ENCODE measurements at regions not wholly inside any gene's neighbourhood (a gene's known extent, or its start where the extent isn't known, plus 50 kb on each side); places are given as distances from the start of the nearest gene placed in this dataset.

DNA sequence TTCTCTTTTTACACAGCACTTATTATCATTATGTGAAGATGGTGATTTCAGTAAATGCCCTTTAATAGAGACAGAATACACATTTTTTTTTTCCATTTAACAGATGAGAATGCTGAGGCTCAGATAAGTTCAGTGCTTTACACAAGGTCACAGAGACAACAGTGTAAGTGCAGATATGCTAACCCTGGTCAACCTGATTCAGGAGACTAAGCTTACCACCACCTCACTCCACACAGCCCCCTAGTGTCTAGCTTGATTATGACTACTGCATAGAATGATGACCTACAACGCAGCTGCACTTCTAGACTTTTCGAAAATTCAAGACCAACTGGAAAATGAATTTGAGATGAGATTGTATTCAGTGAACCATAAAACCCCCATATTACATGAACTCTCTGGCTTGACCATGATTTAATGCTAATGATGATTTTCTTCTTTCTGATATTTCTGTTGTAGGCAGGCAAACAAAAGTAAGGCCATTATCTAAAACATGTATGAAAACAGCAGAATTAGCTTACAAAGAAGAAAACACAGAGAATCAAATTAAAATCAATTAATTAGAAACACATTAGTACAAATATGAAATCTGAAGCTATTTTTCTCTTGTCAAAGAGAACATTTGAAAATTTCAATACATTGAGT lies 212.1 kb upstream of the PHACTR1 start:
- DNase-seq (ENCODE audit: low read depth in 4 of 4, low spot score in 3 of 4): no peak

DNA sequence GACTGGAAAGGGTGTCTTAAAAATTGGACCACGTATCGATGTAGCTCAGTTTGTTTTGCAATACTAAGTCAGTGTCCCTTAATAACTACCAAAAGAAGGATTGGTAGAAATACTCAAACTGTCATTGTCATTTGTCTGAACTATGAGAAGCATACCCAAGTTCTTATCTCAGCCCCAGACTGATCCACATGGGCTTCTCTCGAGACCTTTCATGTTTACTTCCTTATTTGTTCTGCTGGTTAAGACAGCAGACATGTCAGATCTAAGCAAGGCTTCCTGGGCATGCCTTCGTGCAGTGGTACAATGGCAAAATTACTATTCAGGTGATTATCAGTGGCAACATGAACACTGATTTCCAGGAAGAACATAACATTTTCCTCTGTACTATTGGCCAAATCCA lies 211.1 kb upstream of the PHACTR1 start:
- DNase-seq (ENCODE audit: low read depth in 4 of 4, low spot score in 3 of 4): no peak

DNA sequence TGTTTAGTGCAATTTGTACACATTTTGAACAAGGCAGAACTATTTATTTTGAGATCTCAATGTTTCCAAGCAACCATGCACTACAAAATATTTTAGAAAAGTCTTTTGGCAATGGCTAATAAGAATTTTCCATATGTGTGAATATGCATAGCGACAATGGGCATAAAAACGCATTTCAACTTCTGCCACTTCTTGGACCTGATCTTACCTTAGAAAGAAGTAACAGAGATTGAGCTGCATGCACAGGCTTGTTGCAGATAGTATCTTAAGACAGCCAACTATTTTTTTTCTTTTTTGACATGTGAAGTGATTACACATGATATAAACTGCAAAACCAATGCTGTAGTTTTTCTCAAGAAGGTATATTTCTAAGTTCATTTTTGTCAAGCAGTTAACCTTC lies 210.4 kb upstream of the PHACTR1 start:
- no peak for DNase-seq (ENCODE audit: low read depth in 4 of 4, low spot score in 3 of 4)

DNA sequence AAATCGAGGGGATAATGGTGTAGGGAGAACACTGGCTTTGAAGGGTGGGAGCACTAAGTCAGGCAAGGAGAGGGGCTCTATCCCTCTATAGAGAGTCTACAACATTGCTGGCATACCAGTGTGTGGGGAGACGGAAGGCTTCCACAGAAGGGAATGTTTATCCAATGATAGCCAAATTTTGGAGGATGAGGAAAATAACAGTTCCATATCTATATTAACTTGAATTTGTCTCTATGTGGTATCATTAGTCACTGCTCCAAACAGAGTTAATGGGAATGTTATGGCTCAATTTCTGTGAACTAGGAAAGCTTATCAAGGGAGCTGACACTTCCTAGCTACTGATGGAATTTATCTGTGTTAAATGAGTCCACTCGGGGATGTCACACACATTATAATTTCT lies 208.9 kb upstream of the PHACTR1 start:
- DNase-seq (ENCODE audit: low read depth in 4 of 4, low spot score in 3 of 4): no peak

DNA sequence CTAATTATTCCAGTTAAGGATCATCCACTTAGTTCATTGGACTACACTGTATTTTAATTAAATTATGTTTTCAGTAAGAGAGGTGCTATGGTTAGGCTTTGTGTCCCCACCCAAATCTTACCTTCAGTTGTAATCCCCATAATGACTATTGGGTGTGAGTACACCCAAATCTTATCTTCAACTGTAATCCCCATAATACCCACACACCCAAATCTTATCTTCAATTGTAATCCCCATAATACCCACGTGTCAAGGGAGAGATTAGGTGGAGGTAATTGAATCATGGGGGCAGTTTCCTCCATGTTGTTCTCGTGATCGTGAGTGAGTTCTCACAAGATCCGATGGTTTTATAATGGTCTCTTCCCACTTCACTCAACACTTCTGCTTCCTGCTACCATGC lies 208.0 kb upstream of the PHACTR1 start:
- DNase-seq (ENCODE audit: low read depth in 4 of 4, low spot score in 3 of 4): no peak

DNA sequence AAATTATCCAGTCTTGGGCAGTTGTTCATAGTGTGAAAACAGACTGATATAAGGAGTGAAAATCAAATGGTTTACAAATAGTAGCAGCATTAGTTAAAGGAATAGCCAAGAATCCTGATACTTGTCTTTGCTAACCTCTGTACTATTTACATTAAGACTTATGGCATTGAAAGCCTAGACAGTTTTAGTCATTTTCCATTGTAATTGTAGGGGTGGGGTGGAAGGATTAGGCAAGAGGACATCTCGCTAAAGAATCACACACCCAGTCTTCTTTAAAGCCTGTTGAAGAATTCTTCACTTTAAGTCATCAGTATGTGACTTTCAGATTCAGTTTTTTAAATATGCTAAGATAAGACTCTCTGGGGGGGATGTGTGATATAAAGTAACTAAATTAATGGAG lies 207.5 kb upstream of the PHACTR1 start:
- DNase-seq (ENCODE audit: low read depth in 4 of 4, low spot score in 3 of 4): no peak

DNA sequence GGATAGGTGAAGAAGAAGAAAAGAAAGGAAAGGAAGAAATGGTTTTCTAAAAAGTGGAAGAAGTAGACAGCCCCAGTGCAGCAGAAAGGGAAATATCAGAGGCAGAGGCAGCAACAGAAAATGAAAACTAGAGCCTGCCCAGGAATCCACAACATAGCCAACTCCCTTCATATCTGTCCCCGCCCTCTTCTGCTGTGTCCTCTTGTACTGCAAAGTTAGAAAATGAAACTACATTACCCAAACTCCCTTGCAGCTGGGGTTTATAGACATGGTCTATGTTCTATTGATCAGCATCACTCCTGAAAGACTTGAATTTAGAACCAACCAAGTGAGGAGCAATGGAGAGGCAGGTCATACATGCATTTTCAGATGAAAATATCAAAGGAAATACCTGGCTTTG lies 200.5 kb upstream of the PHACTR1 start:
- no peak for DNase-seq (ENCODE audit: low read depth in 4 of 4, low spot score in 3 of 4)

DNA sequence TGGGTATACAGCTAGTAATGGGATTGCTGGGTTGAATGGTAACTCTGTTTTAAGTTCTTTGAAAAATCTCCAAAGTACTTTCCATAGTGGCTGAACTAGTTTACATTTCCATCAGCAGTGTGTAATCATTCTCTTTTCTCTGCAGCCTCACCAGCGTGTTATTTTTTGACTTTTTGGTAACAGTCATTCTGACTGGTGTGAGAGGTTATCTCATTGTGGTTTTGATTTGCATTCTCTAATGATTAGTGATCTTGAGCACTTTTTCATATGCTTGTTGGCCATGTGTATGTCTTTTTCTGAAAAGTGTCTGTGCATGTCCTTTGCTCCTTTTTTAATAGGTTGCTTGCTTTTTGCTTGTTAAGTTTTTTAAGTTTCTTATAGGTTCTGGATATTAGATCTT lies 194.2 kb upstream of the PHACTR1 start:
- DNase-seq (ENCODE audit: low read depth in 4 of 4, low spot score in 3 of 4): no peak

DNA sequence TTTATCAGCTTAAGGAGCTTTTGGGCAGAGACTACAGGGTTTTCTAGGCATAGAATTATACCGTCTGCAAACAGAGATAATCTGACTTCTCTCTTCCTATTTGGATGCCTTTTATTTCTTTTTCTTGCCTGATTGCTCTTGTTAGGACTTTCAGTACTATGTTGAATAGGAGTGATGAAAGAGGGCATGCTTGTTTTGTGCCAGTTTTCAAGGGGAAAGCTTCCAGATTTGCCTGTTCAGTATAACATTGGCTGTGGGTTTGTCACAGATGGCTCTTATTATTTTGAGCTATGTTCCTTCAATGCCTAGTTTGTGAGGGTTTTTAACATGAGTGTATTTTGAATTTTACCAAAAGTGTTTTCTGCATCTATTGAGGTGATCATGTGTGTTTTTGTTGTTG lies 192.8 kb upstream of the PHACTR1 start:
- no peak for DNase-seq (ENCODE audit: low read depth in 4 of 4, low spot score in 3 of 4)

DNA sequence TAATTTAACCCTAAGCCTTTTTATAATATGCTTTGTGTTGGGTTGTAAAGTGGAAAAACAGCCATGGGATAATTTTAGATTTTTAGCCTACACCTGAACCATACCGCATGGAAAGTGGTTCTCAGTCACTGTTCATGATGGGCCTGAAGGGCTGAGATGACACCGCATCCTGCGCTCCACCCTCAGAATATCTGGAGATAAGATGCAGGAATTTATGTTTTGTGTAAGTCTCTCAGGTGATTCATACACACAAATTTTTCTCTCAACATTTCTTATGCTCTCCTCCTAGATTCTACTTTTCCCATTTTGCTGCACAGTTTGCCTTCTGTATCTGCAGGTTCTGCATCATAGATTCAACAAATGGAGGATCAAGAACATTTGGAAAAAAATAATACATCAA lies 191.3 kb upstream of the PHACTR1 start:
- DNase-seq (ENCODE audit: low read depth in 4 of 4, low spot score in 3 of 4): no peak

DNA sequence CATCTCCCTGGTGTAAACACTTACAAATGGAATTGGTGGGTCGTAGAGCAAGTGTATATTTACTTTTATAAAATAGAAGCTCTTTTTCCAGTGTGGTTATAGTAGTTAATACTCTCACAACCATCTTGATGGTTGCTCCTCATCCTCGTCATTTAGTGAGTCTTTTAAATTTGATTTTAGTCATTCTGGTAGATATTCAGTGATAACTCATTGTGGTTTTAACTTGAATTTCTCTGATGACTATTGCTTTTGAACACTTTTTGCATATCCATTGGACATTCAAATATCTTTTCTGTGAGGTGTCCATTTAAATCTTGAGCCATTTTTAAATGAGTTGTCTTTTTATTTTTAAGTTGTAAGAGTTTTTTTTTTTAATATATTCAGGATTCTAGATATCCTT lies 189.2 kb upstream of the PHACTR1 start:
- no peak for DNase-seq (ENCODE audit: low read depth in 4 of 4, low spot score in 3 of 4)

DNA sequence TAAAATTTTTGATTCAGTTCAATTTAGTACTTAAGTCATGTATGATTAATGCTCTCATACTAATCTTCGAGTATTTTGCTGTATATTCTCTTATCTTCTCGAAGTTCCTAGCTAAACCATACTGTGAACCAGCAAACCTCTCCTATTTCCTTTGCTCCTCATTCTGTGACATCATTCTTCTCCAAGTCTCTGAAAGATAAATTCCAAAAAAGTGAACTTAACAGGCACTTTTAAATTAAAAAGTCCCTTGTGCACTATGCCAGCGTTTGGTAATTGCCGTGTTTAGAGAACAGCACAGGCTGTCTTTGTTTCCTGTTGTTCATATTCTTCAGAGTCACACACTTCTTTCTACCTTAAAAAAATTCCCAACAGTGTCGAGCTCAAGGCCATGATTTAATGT lies 188.4 kb upstream of the PHACTR1 start:
- DNase-seq (ENCODE audit: low read depth in 4 of 4, low spot score in 3 of 4): no peak

DNA sequence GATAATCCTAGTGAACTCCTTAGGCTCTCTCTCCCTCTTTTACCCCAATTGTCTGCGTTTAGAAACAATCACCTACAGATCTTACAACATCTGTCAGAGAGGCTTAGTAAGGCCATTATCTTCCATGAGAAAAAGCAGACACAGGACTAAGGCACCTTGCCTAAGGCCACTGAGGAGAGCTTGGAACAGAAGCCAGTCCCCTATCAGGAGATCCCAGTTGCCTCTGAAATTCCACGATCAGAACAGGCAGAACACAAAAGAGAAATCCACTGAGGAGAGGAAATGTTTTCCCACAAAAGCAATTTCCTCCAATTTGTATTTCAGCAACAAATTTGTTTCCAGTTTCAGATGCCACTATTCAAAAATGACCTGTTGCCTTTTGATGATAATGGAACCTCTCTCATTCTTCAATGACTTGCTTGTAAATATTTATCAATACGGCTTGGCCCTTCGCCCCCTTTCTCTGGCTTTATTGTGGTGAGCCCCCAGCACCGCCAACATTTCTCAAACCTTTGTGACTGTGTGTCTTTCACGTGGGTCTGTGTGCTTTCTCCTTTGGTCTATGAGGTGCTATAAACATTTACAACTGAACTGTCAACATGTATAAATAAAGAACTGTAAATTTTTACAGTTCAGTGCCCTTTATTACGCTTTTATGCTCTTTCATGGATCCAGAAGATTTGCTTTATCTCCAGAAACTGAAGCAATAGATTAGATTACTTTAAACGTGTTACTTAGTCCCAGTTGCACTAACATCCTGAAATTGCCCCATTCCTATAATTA lies 187.8 kb upstream of the PHACTR1 start:
- no peak for DNase-seq (ENCODE audit: low read depth in 4 of 4, low spot score in 3 of 4)

DNA sequence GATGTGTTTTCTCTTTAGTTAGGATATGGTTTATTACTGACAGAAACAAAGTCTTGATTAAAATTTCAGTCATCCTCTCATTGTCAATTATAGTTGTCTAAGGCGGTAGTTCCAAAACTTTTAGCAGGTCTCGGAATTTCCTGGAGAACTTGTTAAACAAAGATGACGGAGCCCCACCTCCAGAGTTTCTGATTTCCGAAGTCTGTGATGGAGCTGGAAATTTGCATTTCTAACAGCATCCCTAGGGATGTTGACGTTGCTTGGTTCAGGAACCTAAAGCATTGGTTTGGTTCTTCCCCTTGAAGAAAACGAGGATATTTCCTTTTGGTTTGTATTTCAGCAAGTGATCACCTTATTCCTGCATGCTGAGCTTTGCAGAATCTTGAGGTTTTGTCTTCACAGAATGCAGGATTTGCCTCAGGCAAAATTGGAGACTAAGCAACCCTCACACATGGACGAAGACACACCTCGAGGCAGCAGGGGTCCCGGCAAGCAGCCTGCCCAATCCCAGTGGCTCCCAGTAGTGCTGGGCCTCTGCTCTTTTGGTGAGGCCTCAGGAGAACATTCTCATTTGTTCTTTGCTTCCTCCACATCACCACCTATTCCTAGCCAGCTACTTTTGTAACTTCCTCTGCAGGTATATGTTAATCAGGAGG lies 187.1 kb upstream of the PHACTR1 start:
- DNase-seq (ENCODE audit: low read depth in 4 of 4, low spot score in 3 of 4): no peak

DNA sequence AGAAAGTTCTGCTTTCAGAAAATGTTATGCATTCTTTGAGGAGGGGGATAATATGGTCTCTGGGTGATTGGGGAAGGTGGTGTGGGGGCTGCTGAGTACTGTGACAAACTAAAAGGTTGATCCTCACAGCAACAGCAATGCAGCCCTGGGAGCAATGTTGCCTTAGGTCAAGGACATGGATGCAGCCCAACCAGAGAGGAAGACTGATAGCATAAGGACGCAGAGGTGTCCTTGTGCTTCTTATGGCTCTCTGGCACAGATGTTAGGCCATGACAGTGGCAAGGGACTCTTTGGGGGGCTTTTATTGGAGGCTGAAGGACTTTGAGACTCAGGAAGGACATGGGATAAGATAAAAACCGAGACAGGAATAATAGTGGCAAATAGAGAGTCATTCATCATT lies 186.2 kb upstream of the PHACTR1 start:
- no peak for DNase-seq (ENCODE audit: low read depth in 4 of 4, low spot score in 3 of 4)

DNA sequence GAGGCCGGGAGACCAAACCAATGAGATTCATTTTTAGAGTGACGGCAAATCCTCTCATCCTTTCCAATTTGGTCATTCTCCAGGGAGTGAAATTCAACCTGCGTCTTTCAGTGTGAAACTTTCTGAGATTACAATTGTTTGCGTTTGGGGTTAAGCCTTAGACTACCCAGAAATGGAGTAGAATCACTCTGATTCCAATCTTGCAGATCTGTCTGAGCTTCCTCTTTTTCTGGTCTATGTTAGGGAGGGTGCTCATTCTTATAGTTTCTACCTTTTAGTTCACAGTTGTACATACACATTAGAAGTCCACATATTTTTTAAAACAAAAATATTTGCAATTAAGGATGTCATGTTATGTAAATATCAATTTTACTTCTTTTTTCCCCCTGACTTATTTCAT lies 183.0 kb upstream of the PHACTR1 start:
- no peak for DNase-seq (ENCODE audit: low read depth in 4 of 4, low spot score in 3 of 4)

DNA sequence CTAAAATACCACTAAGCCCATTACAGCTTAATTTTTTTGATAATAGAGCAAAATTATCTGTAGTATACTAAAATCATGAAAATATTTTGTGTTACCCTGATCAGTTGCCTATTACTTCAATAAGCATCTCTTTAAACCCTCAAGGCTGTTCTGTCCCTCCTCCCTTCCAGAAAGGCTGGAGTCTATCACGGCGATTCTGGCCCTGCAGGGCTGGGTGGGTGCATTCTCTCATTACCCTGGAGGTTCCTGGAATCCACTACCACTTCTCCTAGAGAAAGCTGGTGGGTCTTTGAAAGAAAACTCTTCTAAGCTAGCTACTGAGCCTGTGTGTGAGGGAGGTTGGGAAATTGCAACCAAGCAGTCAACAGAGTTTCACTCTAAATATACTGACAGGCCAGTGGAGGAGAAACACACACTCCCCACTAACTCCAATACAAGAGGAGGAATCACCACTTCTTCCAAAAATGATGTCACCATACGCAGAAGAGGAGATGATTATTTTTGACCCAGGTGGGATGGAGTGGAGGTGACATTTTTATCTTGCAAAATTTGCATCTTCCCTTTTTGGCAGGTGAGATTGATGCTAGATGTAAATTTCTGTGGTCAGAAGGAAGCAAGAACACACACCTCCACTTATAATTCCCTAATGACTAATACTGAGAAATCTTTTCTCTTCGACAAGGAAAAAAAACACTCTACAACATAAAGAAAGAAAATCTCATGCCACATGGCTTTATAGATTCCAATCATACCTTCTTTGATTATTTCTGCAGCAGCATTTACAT lies 182.3 kb upstream of the PHACTR1 start:
- DNase-seq (ENCODE audit: low read depth in 4 of 4, low spot score in 3 of 4): no peak

DNA sequence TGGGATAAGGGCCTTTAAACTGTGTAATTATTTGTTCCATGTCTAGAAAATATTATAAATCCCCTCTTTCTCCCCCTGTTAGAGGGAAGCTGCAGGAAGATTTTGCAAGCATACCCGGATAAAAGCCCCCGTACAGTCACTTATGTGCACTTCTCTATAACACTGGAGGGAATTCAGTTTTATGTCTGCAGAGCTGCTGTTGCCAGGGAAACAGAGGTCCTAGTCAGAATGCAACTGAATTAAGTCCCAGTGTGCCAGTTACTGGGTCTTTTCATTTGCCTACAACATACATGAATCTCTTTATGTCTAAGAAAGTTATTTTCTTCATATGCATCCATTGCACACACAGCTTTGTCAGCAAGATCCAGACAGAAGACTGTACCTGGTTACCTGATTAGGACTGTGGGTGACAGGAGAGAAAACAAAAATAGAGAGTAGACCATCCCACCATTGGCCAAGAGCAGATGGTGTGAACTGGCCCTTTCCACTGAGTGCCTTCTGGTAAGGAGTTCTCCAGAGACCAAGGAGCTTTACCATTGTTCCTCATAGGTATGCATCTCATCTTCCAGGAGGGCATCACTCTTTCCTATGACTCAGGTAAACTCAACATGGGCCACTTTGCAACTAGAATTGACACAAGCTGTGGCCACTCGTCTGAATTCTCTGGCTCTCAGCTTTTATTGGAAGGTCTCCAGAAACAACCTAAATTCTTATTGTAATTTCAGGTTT lies 180.8 kb upstream of the PHACTR1 start:
- no peak for DNase-seq (ENCODE audit: low read depth in 4 of 4, low spot score in 3 of 4)

DNA sequence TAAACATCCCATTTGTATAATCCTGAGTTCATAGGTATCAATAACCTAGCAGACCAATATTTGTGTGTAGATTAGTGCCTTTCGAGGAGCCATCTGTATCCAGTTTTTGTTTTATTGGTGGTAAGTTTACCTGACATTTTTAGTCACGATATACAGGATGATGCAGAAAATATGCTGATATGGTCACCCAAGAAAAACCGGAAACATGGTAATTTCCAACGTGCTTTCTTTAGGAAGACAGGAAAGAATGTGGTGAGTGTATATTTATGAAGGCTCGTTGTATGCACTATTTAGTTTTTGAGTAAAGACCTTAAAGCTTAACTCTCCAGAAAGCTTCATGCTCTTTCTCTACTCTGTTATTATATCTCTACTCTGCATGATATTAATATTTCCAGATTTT lies 180.2 kb upstream of the PHACTR1 start:
- DNase-seq (ENCODE audit: low read depth in 4 of 4, low spot score in 3 of 4): no peak

DNA sequence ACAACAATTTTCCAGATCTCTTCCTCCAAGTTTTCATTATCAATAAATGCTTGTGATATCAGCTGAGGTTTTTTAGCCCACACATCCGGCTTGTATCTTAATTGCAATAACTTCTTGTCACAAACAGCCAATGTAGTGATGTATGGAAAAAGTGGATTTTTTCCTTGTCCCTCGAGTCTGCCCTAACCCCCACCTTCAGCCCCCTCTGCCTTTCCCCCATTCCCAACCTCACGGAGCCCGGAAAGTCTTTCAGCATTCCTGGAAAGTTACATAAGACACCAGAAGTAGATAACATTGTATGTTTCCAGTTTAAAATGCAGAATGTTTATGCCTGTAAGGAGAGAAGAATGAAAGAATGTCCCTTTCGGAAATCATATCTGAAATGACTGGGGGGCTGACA lies 179.2 kb upstream of the PHACTR1 start:
- no peak for DNase-seq (ENCODE audit: low read depth in 4 of 4, low spot score in 3 of 4)

DNA sequence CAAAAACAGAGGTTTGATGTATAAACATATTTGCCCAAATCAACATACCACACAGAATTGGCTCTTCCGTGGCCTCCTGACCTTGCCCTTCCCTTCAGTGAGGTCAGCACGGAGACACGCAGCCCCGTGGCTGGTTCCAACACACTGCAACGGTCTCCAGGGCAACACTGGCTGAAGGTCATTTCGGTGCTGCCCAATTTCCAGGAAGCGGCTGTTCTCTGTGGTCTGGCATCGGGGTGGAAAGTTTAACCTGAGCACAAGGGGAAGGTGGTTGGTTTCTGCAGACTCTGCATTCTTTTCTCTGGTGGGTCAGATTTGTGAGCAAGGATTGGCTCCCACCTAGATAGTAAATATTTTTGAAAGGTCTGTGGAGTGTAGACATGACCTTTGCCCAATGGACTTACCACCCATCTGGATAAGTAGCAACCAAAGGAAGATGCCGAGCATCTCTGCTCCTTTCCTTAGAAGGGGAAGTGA lies 177.6 kb upstream of the PHACTR1 start:
- no peak for DNase-seq (ENCODE audit: low read depth in 4 of 4, low spot score in 3 of 4)

Measured in right renal pelvis (tissue), 4 donors.